ENCODE measurements at regions not wholly inside any gene's neighbourhood (a gene's known extent, or its start where the extent isn't known, plus 50 kb on each side); places are given as distances from the start of the nearest gene placed in this dataset.

DNA sequence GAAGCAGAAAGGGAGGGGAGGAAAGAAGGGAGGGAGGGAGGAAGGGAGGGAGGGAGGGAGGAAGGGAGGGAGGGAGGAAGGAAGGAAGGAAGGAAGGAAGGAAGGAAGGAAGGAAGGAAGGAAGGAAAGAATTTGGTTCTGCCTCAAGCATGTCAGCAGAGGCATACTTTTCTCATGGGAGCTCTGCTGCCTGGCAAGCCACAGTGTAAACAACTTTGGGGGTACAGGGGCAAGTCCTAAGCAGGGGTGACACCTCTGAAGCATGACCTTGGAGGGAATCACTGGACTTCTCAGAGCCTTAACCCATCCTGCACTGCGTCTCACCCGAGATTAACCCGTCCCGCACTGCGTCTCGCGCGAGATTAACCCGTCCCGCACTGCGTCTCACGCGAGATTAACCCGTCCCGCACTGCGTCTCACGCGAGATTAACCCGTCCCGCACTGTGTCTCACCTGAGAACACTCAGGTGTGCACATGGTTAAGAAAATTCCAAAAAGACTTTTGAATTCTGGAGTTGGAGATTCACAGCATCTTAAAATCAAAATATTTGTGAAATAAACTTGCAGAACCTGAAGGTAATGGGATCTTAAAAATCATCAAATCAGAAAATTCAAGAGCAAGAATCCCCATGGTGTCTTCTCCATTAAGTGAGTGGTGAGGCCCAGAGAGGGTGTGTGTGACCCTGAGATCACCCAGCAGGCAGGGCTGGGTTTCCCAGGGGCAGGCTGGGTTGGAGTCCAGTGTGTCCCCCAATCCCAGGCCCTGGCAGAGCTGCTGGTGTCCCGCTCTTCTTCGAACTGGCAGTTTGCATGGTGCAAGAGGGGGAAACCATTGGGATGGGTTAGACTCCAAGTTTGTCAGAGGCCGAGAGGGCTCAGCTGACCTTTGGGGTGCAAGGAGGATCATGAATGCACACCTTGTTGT is 190.4 kb downstream of the MN1 start:
- H3K36me3 ChIP-seq = no peaks in the 10 kb centered on the region
- H3K27me3 ChIP-seq = no peaks in the 10 kb centered on the region
- no peaks in the 10 kb centered on the region for H3K9me3 ChIP-seq
- H3K4me3 ChIP-seq = no peak overlapping the region
- DNase-seq = no peak

GRCh38 chr22:27612115-27612514 is 189.4 kb downstream of the MN1 start:
- DNase-seq = no peak

DNA sequence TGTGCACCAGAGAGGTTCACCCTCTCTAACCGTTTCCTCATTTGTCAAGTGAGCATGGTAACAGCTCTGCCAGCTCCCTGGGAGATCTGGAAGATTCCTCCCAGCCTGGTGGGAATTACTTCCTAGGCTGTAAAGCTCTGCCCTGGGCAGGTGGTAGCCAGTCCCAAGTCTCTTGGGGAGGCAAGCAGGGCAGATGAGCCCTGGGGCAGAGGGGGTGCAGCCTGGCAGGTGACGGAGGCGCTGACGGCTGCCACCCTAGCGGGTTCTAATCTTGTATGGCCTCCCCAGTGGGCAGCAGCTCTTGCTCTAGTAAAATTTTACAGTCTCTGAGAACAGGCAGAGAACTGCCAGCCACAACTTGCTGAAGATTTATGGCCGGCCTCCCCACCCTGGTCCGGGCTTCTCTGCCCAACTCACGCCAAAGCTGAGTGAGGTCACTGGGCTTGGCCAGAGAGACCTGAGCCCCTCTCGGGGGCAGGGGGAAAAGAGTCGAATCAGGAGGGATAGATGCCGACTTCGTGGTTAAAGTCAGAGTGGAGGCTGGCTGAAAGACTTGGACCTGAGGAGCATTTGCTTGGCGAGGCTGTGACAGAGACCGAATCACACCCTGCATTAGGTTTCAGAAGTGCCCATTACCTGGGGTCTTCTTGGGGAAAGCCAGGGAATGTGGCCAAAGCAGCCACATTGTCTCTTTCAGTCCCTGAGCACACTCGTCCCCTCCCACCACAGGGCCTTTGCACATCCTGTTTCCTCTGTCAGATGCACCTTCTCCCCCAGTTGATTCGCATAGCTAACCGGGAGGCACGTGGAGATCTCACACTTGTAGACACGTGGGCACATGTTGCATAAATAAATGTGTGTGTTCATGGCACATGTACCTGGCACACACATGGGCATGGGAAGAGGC is 188.2 kb downstream of the MN1 start:
- no peak overlapping the region for H3K4me3 ChIP-seq
- no peak for DNase-seq
- H3K27me3 ChIP-seq = no peaks in the 10 kb centered on the region
- H3K9me3 ChIP-seq = no peaks in the 10 kb centered on the region
- H3K36me3 ChIP-seq = no peaks in the 10 kb centered on the region

More at GRCh38 chr22:27612115-27612514, 189.4 kb downstream of the MN1 start:
- Histone ChIP-seq H3K27me3 (no peaks in the 10 kb centered on the region), H3K36me3 (no peaks in the 10 kb centered on the region), H3K9me3 (no peaks in the 10 kb centered on the region), H3K4me3 (no peak overlapping the region)

GRCh38 chr22:27614006-27614649 is 187.4 kb downstream of the MN1 start:
- Histone ChIP-seq H3K36me3 (no peaks in the 10 kb centered on the region), H3K4me3 (no peak overlapping the region), H3K27me3 (no peaks in the 10 kb centered on the region), H3K9me3 (no peaks in the 10 kb centered on the region)
- DNase-seq = no peak

- Histone ChIP-seq H3K4me3 (no peak overlapping the region), H3K27me3 (no peaks in the 10 kb centered on the region), H3K9me3 (no peaks in the 10 kb centered on the region), H3K36me3 (no peaks in the 10 kb centered on the region)
- DNase-seq = no peak
These were observed 186.9 kb downstream of the MN1 start for GRCh38 chr22:27614650-27615007.

GRCh38 chr22:27615408-27615807 is 186.1 kb downstream of the MN1 start:
- no peaks in the 10 kb centered on the region for H3K36me3 ChIP-seq
- no peaks in the 10 kb centered on the region for H3K27me3 ChIP-seq
- H3K4me3 ChIP-seq = no peak overlapping the region
- H3K9me3 ChIP-seq = no peaks in the 10 kb centered on the region
- no peak for DNase-seq

- Histone ChIP-seq H3K4me3 (no peak overlapping the region), H3K27me3 (no peaks in the 10 kb centered on the region), H3K36me3 (no peaks in the 10 kb centered on the region), H3K9me3 (no peaks in the 10 kb centered on the region)
- no peak for DNase-seq
These were observed 185.5 kb downstream of the MN1 start for GRCh38 chr22:27616033-27616432.

DNA sequence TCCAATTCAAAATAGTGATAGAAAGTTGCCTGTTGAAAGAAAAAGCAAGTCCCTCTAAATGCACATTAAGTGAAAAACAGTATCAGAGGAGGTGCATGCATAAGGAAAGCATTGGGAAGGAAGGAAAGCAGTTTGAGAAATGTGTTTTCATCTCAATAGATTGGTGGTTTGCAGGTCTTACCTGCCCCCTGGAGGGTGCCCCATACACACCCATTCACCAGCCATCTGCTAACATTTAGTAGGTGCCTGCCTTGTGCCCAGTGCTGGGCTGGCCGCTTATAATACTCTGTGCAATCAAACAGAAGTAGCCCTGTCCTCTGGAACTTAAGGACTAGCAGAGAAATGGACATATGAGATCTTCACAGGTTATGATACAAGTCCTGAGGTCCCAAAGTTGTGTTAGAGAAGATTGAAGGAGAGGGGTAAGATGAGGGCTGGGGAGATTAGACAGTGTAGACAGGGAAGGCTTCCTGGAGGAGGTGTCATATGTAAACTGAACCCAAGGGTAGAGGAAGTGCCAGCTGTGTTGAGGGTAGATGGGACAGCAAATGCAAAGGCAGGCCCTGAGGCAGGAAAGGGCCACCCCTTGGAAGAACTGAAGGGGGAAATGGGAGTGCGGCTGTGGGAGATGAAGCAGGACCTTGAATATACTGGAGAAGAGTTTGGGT is 184.2 kb downstream of the MN1 start:
- no peaks in the 10 kb centered on the region for H3K9me3 ChIP-seq
- H3K36me3 ChIP-seq = no peaks in the 10 kb centered on the region
- H3K27me3 ChIP-seq = no peaks in the 10 kb centered on the region
- no peak for DNase-seq
- no peak overlapping the region for H3K4me3 ChIP-seq

- no peak for DNase-seq
- H3K27me3 ChIP-seq = no peaks in the 10 kb centered on the region
- no peaks in the 10 kb centered on the region for H3K36me3 ChIP-seq
- no peaks in the 10 kb centered on the region for H3K9me3 ChIP-seq
- H3K4me3 ChIP-seq = no peak overlapping the region
These were observed 181.0 kb downstream of the MN1 start for GRCh38 chr22:27620367-27621154.

- no peaks in the 10 kb centered on the region for H3K27me3 ChIP-seq
- H3K4me3 ChIP-seq = no peak overlapping the region
- no peaks in the 10 kb centered on the region for H3K9me3 ChIP-seq
- no peak for DNase-seq
- H3K36me3 ChIP-seq = no peaks in the 10 kb centered on the region
These were observed 180.0 kb downstream of the MN1 start for GRCh38 chr22:27621486-27622070.

- H3K36me3 ChIP-seq = no peaks in the 10 kb centered on the region
- no peak for DNase-seq
- no peaks in the 10 kb centered on the region for H3K27me3 ChIP-seq
- H3K4me3 ChIP-seq = no peak overlapping the region
- no peaks in the 10 kb centered on the region for H3K9me3 ChIP-seq
These were observed 177.5 kb downstream of the MN1 start for GRCh38 chr22:27624042-27624441.

DNA sequence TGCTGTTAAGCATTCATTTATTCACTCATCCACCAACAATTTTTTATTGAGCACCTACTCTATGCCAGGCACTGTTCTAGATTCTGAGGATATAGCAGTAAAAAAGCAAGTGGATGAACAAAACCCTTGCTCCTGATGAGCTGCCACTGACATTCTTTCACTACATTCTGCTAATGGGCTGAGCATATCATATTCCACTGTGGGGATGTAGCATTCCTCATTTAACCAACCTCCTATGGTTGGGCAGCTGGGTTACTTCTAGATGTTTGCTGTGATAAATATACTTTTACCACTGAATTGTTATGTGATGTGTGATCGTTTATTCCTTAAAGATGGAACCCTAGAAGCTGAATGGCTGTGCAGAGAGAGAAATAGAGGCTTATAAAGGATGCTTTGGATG is 176.9 kb downstream of the MN1 start:
- no peak overlapping the region for H3K4me3 ChIP-seq
- DNase-seq = no peak
- H3K27me3 ChIP-seq = no peaks in the 10 kb centered on the region
- H3K36me3 ChIP-seq = no peaks in the 10 kb centered on the region
- no peaks in the 10 kb centered on the region for H3K9me3 ChIP-seq

- Histone ChIP-seq H3K27me3 (no peaks in the 10 kb centered on the region), H3K4me3 (no peak overlapping the region), H3K36me3 (no peaks in the 10 kb centered on the region), H3K9me3 (no peaks in the 10 kb centered on the region)
- DNase-seq = no peak
These were observed 175.5 kb downstream of the MN1 start for GRCh38 chr22:27625769-27626674.

DNA sequence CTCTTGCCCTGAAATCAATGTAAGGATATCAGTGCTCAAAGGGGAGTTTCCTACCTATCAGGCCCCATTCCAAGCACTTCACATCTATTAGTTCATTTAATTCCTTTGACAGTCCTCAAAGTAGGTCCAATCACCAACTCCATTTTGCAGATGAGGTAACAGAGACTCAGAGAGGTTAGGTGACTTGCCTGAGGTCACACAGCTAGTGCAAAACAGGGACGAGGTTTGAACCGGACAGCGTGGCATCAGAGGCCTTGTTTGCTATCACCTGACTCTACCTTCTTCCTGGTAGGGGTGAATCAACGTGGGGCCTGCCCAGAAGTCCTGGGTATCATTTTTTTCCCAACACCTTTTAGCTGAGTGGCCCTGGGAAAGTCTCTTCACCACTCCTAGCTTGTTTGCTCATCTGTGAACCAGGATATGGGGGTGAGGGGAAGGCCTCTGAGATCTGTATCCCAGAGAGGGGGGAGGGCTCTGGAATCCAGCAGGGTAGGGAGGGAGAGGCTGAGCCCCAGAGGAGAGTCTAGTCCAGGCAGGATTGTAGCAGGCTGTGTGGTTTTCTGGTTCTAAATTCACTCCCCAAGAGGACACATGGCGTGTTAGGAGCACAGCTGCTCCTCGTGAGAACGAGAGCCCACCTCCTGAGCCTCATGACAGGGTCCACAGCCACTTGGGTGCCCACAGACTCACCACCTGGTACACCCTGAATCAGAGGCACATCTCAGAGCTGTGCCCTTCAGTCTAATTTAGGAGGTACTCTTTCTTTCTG is 174.7 kb downstream of the MN1 start:
- DNase-seq = no peak
- Histone ChIP-seq H3K27me3 (no peaks in the 10 kb centered on the region), H3K9me3 (no peaks in the 10 kb centered on the region), H3K36me3 (no peaks in the 10 kb centered on the region), H3K4me3 (no peak overlapping the region)

Data from MG63 (cell line).